ENCODE measurements at regions not wholly inside any gene's neighbourhood (a gene's known extent, or its start where the extent isn't known, plus 50 kb on each side); places are given as distances from the start of the nearest gene placed in this dataset.
"Not testable (repeated sequence)": the region's sequence is repeated elsewhere in the genome, so short reads cannot be mapped to it uniquely, and the experiment has no call there.

GRCh38 chr7:76839879-76840278 lies 192.3 kb downstream of the SPDYE17 start:
- not testable (repeated sequence) for DNase-seq

- DNase-seq: not testable (repeated sequence)
Observed at GRCh38 chr7:76839214-76839613, 192.9 kb downstream of the SPDYE17 start.

- not testable (repeated sequence) for DNase-seq
Observed at GRCh38 chr7:76838357-76838756, 193.8 kb downstream of the SPDYE17 start.

- DNase-seq: not testable (repeated sequence)
Observed at GRCh38 chr7:76829233-76829632, 202.2 kb upstream of the POMZP3 start.

GRCh38 chr7:76826181-76826580 lies 199.1 kb upstream of the POMZP3 start:
- not testable (repeated sequence) for DNase-seq

GRCh38 chr7:76809856-76810255 lies 182.8 kb upstream of the POMZP3 start:
- not testable (repeated sequence) for DNase-seq

- not testable (repeated sequence) for DNase-seq
Observed at GRCh38 chr7:76807588-76808100, 180.6 kb upstream of the POMZP3 start.

GRCh38 chr7:76806460-76806859 lies 179.4 kb upstream of the POMZP3 start:
- DNase-seq: not testable (repeated sequence)

- DNase-seq: not testable (repeated sequence)
Observed at GRCh38 chr7:76806010-76806409, 178.9 kb upstream of the POMZP3 start.

GRCh38 chr7:76805262-76805661 lies 178.2 kb upstream of the POMZP3 start:
- not testable (repeated sequence) for DNase-seq

GRCh38 chr7:76797639-76798038 lies 170.6 kb upstream of the POMZP3 start:
- DNase-seq: not testable (repeated sequence)

- not testable (repeated sequence) for DNase-seq
Observed at GRCh38 chr7:76780693-76781092, 153.6 kb upstream of the POMZP3 start.

GRCh38 chr7:76774279-76774678 lies 147.2 kb upstream of the POMZP3 start:
- not testable (repeated sequence) for DNase-seq

GRCh38 chr7:76771980-76772379 lies 144.9 kb upstream of the POMZP3 start:
- not testable (repeated sequence) for DNase-seq

- not testable (repeated sequence) for DNase-seq
Observed at GRCh38 chr7:76763977-76764376, 136.9 kb upstream of the POMZP3 start.

- DNase-seq: not testable (repeated sequence)
Observed at GRCh38 chr7:76760546-76761220, 133.6 kb upstream of the POMZP3 start.

- not testable (repeated sequence) for DNase-seq
Observed at GRCh38 chr7:76739538-76739937, 112.5 kb upstream of the POMZP3 start.

GRCh38 chr7:76736724-76737123 lies 109.6 kb upstream of the POMZP3 start:
- DNase-seq: not testable (repeated sequence)

- DNase-seq: not testable (repeated sequence)
Observed at GRCh38 chr7:76736091-76736490, 109.0 kb upstream of the POMZP3 start.

GRCh38 chr7:76735668-76736067 lies 108.6 kb upstream of the POMZP3 start:
- not testable (repeated sequence) for DNase-seq

- DNase-seq: not testable (repeated sequence)
Observed at GRCh38 chr7:76728571-76728974, 101.5 kb upstream of the POMZP3 start.

- not testable (repeated sequence) for DNase-seq
Observed at GRCh38 chr7:76723928-76724327, 96.8 kb upstream of the POMZP3 start.

- DNase-seq: not testable (repeated sequence)
Observed at GRCh38 chr7:76716551-76716950, 89.5 kb upstream of the POMZP3 start.

GRCh38 chr7:76712926-76713325 lies 85.8 kb upstream of the POMZP3 start:
- peak in 1 of 2 experiments; percentile 61 for DNase-seq

- DNase-seq: peak; percentile 65 to 77
Observed at GRCh38 chr7:76711648-76712047, 84.6 kb upstream of the POMZP3 start.

Data from NCI-H1930 (cell line).